Testis (tissue), 2 donors: ENCODE measurements at regions not wholly inside any gene's neighbourhood (a gene's known extent, or its start where the extent isn't known, plus 50 kb on each side); places are given as distances from the start of the nearest gene placed in this dataset.

Experiments used
- CTCF ChIP-seq, 3 experiments: fragments of 450-650 bp in 2 of 3; fragments of 200-600 bp in 1 of 3; sonication (generic) in 1 of 3; IDR thresholded peaks; one replicate each; pipeline ENCODE4 v1.5.1; 2016 to 2019; ENCODE audit warnings: antibody characterized with exemption in 3 of 3, mild to moderate bottlenecking in 2 of 3, moderate library complexity in 1 of 3
- POLR2A ChIP-seq: fragments of 450-650 bp; IDR thresholded peaks from one replicate; pipeline ENCODE4 v1.6.1; 2017; ENCODE audit warnings: antibody characterized with exemption, mild to moderate bottlenecking, moderate library complexity

GRCh38 chr5:167554564-167555290, 736.7 kb upstream of the WWC1 start:
- TF ChIP-seq CTCF (IDR thresholded peaks at IDR 0.05) = no peak
- no peak for TF ChIP-seq POLR2A
